GM21360 (cell line): ENCODE measurements at regions not wholly inside any gene's neighbourhood (a gene's known extent, or its start where the extent isn't known, plus 50 kb on each side); places are given as distances from the start of the nearest gene placed in this dataset.

Experiments used
- ATAC-seq: cut with Tn5 transposase; IDR thresholded peaks from one replicate; pipeline ENCODE4 v1.9.1; 2021; ENCODE audit warnings: mild to moderate bottlenecking, moderate library complexity; ENCODE audit not compliant: unreplicated experiment

DNA sequence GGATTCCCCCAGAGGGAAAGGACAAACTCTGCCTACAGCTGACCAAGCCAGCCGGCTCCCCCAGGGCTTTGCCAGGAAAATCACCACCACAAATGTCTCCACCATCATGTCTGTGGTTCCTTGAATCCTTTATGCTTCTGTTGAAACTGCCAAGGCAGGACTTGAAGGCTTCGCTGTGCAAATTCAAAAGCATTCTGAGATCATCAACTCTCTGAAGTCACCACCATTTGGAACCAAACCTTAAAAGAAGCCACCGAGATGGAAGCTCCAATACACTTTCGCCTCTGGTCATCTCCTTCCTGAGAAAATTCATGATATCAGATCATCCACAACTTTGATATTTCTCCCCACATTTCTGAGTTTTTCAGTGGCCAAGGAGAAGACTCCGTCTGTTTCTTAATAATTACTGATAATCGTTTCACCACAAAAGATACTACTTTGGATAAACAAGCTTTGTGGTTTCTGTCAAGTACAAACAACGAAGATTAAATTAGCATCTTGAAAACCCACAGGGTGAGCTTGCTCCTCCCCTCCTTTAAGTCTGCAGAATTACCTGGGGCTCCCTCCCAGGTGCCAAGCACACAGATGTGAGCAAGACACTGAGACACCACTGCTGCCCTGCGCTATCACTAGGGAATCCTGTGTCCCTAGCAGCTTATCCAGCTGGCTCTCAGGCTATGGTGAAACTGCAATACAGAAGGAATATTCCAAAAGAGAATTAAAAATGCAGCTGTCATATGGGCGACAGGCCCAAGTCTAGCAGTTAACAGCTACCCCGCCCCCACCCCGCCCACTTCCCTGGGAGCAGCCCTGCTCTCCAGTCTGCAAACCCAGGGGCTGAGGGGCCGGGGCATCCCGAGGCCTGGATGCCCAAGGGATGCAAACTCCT lies 125.0 kb upstream of the TBL1X start:
- no peak for ATAC-seq

DNA sequence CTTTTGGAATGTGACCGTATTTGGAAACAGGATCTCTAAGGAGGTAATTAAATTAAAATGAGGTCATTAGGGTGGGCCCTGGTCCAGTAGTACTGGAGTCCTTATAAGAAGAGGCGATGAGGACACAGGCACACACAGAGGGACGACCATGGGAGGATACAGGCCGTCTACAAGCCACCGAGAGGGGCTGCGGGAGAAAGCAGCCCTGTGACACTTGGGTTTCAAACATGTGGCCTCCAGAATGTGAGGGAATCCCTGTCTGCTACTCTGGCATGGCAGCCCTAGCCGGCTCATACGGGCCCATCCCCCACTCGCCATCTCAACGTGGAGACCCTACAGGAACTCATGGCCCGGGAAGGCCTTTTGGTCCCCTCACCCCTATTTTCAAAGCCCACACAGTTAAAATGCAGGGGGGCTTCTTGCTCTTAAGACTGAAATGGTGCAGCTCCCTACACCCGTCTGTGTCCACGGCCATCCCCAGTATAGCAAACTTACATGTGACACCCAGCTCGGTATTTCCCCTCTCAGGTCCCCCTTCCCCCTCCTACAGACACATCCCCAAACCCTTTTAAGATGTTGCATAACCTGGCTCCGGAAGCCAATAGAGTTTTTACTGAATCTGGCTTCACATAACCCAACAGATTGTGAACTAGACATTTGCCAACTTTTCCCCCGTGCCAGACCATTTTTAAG lies 124.1 kb upstream of the TBL1X start:
- peak; percentile 38 for ATAC-seq

DNA sequence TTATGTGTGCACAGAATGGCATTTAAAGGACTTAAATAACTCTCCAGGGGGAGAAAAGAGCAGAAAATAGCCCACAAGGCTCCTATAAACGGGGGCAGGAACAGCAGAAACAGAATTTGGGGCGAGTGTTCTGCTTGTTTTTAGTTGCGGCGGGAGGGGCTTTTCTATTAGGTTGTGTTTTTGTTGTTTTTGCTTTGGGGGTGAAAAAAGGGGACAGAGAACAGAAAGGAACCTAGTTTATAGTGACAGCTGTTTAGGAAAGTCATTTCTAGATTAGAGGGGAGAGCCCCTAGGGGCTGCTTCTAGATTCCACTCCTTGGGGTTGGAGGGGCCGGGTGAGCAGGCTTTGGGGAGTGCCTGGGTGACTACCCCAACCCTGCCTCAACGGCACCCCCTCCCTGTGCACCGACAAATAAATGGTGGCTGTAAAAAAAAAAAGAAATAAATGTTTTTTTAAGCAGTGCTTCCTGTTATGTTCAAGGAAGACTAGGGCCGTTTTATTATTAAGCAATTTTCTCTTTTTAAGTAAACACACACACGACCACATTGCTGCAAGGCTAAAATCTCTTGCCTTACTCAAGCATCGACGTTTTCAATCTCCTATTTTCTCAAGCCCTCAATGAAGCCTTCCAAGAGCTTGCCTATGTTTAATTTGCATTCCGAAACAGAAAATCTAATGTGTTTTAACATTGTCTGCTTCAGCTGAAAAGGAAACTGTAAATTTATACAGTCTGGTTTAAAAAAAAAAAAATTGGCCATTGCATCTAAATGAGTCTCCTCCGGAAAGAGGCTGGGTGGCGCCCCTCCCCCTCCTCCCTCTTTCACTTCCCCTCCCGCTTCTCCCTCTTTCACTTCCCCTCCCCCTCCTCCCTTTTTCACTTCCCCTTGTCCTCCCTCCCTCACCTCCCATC lies 123.3 kb upstream of the TBL1X start:
- peak; percentile 82 for ATAC-seq

DNA sequence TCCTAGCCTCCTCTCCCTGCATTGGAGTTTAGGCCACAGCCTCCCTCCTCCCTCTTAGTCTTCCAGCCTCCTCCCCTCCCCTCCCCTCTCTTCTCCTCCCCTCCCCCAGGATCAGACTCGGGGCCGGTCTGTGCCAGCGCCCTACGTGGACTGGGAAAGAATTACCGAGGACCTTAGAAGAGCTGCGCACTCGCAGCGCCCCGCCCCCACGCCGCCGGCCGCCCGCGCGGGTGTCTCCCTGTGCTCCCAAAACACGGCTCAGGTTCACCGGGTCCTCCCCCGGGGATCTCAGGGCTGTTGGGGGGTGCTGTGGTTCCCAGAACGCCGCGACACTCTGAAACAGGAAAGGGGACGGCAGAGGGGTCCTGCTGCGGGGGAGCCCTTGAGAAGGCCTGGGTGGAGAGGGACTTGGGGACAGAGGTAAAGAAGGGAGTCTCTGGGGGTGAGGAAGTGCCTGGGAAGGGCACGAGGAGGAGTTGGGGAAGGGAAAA lies 122.3 kb upstream of the TBL1X start:
- ATAC-seq, result no peak

DNA sequence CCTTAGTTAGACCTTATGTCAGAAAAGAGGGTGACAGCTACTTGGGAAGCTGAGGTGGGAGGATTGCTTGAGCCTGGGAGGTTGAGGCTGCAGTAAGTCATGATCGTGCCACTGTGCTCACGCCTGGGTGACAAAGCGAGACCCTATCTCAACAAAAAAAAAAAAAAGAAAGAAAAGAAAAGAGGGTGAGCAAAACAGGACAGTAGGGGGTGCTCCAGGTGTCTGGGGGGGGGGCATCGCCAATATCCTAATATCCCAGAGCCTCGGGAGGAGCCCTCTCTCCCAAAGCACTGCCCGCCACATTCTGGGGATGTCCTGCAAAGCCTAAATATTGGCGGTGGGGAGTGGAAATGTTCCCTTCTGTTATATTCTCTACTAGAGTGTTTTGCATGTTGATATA lies 120.9 kb upstream of the TBL1X start:
- no peak for ATAC-seq

DNA sequence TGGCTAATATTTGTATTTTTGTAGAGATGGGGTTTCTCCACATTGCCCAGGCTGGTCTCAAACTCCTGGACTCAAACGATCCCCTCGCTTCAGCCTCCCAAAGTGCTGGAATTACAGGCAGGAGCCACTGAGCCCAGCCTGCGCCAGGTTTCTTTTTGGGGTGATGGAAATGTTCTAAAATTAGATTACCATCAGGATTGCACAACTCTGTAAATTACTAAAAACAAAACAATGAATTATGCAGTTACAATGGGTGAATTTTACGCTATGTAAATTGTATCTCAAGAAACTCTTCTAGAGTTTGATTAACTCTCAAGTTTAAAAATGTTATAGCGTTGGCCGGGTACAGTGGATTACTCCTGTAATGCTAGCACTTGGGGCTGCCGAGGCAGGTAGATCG lies 118.9 kb upstream of the TBL1X start:
- no peak for ATAC-seq

DNA sequence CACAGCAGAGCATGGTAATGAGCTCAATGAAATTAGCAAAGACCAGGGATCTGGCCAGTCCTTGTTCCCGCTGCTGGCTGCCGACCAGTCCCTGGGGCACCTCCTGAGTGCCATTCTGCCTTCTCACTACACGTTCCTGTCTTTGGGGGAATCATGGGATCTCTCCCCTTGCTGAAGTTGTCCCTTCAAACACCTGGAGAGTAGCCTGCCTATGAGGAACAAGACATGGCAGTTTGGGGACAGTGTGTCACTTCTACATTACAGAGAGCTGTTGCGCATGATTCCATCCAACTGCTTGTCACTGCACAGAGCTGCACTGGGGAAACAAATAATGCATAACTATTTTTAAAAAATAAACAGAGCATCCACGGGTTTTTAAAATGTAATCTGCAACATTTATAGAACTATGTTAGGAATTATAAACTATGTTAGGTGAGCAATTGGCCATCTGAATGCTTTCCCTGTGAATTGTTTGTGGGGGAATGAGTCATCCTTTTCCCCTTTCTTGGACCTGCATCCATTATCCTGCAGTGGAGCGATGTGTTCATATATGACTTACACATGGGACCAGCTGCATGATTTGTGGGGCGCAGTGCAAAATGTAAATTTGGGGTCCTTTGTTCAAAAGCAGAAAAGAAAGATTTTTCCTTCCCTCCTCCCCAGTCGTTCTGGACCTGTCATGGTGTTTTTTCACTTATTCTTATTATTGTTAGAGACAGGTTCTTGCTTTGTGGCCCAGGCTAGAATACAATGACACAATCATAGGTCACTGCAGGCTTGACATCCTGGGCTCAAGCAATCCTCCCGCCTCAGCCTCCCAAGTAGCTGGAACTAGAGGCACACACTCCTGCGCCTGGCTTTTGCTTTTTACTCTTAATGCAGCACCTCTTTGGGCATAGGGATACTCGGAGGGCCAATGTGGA lies 115.0 kb upstream of the TBL1X start:
- ATAC-seq, result no peak

DNA sequence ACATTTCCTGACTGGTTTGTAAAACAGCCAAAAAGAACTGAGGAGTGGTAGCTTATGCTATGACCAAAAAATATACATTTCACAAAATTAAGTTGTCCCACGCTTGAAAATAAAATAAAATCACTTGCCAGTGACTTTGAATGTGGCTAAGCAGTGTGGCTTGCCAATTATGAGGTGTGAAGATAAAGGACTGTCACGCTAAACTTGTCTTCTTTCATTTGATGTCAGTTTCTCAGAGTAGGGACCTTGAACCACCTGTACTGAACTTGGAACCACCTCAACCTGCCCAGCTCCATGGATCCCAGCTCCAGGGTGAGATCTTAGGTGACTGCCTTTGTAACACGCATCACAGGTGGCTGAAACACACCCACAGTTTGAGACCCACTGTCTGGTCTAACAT lies 113.7 kb upstream of the TBL1X start:
- ATAC-seq, result no peak

DNA sequence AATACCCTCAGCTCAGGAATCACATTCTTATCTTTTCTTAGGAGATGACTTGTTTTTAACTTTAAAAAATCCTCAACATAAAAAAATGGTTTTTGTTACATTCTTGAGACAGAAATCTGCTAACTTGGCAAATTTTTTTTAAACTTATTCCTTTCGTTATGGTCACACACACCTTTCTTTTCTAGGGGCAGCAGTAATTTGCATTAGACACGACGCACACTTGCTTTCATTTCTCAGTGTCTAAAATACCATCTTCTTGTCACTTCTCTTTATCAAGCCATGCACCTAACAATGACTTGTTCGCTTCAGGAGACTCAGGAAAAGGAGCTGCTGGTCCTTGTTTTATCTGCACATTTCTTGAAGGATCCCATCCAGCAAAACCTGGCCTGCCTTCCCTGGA lies 112.6 kb upstream of the TBL1X start:
- ATAC-seq, result peak; percentile 67

DNA sequence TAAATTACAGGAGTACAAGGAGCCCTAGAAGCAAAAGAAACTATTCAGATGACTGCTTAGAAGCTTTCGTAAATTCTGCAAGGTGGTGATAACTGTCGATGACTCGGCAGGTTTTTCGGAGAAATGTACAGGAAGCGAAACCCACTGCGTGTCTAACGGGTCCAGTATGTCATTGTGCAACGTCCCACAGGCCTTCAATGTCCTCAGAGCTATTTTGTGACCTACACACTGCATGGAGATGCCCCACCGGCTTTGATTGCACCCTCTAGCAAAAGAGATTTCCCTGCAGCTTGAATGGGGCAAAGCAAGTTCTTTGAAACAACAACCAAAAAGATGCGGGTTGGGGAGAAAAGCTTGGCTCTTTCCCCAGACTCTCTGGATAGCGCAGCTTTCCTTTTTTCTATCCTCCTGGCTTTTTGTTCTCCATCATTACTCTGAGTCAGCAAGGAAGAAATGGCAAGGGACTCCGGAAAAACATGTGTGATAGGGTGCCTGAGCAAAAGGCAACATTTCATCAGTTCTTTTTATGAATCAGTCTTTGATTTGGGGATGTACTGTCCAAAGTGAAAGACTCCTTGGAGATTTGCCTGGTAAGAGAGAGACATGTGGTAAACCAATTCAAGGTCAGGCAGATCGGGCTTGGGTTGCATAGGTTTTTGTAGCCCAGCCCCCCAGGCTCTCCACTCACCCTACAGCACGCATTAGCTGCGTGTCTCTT lies 112.0 kb upstream of the TBL1X start:
- peak; percentile 79 for ATAC-seq

DNA sequence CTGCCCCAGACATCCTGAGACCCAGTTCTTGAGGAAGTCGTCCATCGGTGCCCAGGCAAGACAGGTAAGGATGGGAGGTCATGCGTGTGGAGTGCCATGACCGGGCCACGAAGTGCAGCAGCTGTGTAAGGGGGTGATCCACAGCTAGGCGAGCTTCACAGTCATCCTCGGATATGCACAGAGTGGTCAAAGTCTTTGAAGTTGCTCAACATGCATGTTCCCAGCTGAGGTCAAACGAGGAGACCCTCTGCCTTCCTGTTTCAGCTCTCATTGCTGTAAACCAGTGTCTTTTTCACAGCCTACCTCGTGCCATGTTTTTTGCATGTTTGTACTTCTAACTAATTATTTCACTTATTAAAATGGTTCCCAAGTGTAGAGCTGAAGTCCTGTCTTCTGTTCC lies 109.9 kb upstream of the TBL1X start:
- no peak for ATAC-seq

DNA sequence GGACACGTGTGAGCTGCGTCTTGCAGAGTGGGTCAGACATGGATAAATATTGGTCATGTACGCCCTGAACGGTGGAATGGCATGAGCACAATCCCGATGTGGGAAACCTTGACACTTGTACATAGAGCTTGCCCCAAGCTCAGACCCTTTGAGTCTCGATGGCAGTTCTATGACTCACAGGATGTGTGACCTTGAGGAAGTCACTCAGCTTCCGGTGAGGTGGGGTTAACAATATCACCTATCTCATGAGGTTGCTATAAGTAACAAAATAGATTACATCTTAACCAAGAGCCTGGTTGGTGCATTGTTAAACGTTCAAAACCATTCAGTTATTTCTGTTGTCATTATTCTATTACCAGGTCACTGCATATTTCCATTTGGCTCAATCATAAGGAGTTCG lies 109.1 kb upstream of the TBL1X start:
- no peak for ATAC-seq

DNA sequence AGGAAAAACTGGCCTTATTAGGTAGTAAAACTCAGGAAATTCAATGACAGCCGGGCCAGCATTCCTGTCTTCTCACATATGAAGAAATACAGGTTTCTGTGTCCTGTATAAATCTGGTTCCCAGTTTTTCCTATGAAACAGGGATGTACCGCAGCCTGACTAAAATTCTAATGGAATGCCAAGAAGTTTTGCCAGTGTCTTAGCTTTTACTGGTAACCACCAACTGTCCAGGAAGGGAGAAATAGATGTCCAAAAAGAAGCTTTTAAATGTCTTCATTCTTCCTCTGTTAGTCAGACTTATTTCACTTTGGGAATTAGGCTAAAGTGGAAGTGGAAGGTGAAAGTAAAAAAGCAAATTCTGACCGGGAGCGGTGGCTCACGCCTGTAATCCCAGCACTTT lies 108.0 kb upstream of the TBL1X start:
- ATAC-seq, result no peak

DNA sequence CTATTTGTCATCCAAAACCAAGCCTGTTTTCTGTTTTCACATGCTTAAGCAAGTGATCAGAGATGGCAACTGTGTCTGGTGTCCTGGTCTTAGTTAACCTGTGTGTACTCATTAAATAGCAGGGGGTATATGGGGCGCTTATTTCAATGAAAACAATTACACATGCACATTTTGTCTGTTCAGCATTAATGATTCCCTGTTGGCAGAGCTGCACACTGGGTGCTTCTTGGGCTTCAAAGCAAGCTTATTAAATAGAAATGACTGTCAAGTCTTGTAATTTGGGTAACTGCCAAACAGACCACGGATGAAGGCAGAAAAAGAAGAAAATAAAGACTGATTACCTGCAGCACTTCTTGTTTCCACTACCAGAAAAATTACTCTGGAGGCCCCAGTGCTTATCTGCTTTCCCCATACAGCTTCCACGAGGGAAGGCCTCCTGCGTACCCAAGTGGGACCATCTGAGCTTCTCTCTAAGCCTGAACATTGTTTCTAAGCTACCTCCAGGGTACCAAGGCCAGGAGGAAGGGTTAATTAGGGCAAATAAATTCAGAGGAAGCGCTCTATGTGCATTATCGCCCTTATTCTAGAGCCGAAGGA lies 107.2 kb upstream of the TBL1X start:
- ATAC-seq, result no peak

DNA sequence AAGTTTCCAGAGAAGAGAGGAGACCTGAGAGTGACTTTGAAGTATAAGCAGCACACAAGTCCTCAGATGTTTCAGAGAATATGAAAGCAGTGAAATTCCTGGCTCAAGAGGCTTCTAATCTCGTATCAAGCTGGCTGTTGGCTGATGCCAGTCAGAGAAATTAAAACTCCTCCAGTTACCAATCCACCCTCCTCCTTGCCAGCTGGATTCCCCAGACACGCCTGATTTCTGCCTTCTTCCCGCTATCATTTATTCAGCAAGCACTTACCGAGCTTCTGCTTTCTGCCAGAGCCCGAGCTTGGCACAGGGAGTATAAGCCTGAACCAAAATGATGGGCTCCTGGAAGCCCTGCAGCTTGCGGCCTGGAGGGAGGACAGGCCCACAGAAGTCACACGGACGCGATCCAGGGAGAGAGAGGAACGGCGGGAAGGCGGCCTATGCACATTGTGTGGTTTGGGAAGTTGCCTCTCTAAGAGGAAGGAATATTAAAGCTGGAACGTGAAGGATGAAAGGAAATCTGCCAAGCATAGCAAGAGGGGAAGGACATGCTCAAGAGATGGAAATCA lies 102.4 kb upstream of the TBL1X start:
- no peak for ATAC-seq

DNA sequence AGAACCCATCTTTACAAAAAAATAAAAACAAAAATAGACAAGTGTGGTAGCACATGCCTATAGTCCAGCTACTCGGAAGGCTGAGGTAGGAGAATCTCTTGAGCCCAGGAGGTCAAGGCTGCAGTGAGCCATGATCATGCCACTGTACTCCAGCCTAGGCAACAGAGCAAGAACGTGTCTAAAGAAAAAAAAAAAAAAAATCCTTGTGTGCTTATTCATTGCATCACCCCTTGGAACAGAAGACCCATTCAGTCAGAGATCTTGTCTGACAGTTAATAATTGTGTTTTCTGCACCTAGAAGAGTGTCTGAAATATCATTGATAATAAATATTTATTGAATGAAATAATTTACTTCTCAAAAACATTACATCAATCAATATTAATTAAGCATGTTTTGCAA lies 97.4 kb upstream of the TBL1X start:
- no peak for ATAC-seq

DNA sequence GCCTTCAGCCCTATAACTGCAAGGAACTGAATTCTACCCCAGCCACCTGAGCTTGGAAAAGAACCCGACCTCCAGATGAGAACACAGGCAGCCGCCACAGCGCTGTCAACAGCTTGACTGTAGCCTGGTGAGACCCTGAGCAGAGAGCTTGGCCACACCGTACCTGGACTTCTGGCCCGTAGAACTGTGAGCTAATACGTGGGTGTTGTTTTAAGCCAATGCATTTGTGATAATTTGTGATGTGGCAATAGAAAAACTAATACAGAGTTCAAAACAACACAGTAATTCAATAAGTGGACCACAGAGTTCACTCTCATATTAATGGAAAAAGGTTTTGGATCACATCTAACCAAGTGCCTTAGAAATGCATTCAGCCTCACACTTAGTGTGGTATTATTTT lies 96.6 kb upstream of the TBL1X start:
- ATAC-seq, result no peak

DNA sequence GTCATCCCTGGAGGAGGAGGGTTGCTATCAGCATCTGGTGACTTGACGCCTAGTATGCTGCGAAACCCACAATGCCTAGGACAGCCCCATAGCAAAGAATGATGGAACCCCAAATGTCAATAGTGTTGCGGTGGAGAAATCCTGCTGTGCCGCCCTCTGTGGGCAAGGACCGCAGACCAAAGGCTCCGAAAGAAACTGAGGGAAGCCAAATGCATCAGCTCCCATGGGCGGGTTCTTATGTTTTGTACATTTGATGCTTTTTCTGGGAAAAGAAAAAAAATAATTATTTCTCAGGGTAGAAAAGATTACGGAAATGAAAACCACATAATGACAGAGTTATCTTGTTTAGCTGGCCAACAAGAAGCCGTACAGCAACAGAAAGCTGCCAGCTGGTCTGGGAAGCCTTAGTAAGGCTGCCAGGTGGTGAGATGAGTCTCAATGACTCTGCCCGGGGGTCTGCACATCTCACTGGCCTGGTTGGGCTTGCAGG lies 95.0 kb upstream of the TBL1X start:
- ATAC-seq, result no peak

DNA sequence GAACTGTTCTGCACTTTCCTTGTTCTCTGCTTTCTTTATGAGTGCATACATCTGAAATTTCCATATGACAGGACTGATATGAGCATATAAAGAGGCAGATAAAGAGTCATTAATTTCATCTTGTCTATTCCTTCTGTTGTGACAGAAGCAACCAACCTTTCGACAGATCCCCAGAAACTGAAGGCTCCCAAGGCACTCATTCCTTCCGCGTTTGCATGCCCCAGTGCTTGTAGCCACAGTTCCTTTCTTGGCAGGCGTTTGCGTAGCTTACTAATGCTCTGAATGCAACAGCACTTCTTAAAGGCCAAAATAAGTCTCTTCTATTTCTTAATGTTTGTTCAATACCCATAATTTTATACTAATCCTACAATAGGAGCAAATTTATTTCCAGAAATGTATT lies 94.0 kb upstream of the TBL1X start:
- ATAC-seq, result no peak
